ENCODE measurements at regions not wholly inside any gene's neighbourhood (a gene's known extent, or its start where the extent isn't known, plus 50 kb on each side); places are given as distances from the start of the nearest gene placed in this dataset.

DNA sequence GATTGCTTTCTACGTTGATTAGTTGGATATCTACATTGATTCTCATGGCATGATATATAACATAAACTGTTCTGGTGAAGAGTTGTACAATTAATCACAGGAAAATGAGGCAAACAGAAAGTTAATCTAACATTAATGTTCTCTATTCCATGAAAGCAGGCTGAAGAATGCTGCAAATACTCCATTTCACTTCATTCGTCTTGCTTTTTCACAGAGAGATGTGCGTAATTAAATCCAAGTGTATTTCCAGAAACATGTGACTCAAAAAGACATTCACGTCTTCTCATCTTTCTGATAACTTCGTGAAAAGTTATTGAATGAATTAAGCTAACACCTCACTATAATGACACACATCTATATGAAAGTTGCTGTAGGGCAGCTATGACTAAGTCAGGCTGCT lies 1471.5 kb downstream of the DPP10 start:
- no peak overlapping the region for H2AFZ ChIP-seq (ENCODE audit: control insufficient read depth, low read depth, low read length)
- ChIA-PET POLR2A (no interaction called here), CTCF (no interaction called here), RAD21 (ENCODE audit: unreplicated experiment) (no interaction called here), SMC1A (ENCODE audit: uncharacterized antibody, unreplicated experiment) (no interaction called here)
- no peaks in the 10 kb centered on the region for H3K36me3 ChIP-seq (ENCODE audit: control insufficient read depth in 2 of 2, insufficient read depth in 2 of 2, low read length in 1 of 2)
- intact Hi-C loops (cut with micrococcal nuclease; ENCODE audit: unreplicated experiment), result no loop called here
- no peaks in the 10 kb centered on the region for H3K9me3 ChIP-seq (replicated peaks; ENCODE audit: control insufficient read depth, insufficient read depth, low read length)
- TF ChIP-seq RFX5 (IDR thresholded peaks at IDR 0.05; ENCODE audit: low read depth, low read length), result no peak
- TF ChIP-seq REST (IDR thresholded peaks at IDR 0.05; ENCODE audit: low read depth, low read length), result no peak
- no peak for TF ChIP-seq CEBPZ (IDR thresholded peaks at IDR 0.05; ENCODE audit: low read depth, low read length)
- TF ChIP-seq RUNX3 (IDR thresholded peaks at IDR 0.05; ENCODE audit: low read length), result no peak
- no peak for TF ChIP-seq ZNF384 (IDR thresholded peaks at IDR 0.05; ENCODE audit: borderline replicate concordance, low read depth, low read length)
- no peaks in the 10 kb centered on the region for H3K79me2 ChIP-seq (ENCODE audit: control insufficient read depth, insufficient read depth, low read length)
- H3K9ac ChIP-seq (ENCODE audit: control insufficient read depth, insufficient read depth, low read length), result no peak overlapping the region
- no peak overlapping the region for H3K27ac ChIP-seq (ENCODE audit: control insufficient read depth, insufficient read depth)
- no peak overlapping the region for H3K4me2 ChIP-seq (ENCODE audit: control insufficient read depth, insufficient read depth)
- H3K4me1 ChIP-seq (ENCODE audit: control insufficient read depth, insufficient read depth, low read length), result no peaks in the 10 kb centered on the region
- no peaks in the 10 kb centered on the region for H3K27me3 ChIP-seq (replicated peaks in 1 of 2; ENCODE audit: control insufficient read depth in 2 of 2, insufficient read depth in 2 of 2, low read length in 1 of 2)
- no peak for DNase-seq (ENCODE audit: low read depth, low spot score)
- in situ Hi-C loops (cut with MboI), result no loop called here
- H3K4me3 ChIP-seq, result no peak overlapping the region
- WGBS (ENCODE audit: insufficient coverage, insufficient replicate concordance, low lambda C conversion rate, missing lambda C conversion rate), result 32% methylated on average over 5 of the region's 5 CpGs
- ATAC-seq, result no peak
- no TSS peak for BruUV-seq (replicated peaks)
- FAIRE-seq, result no peak
- H4K20me1 ChIP-seq (ENCODE audit: control insufficient read depth, insufficient read depth), result no peaks in the 10 kb centered on the region

Data from GM12878 (cell line).